Hepatocyte (in vitro differentiated cells): ENCODE measurements at regions not wholly inside any gene's neighbourhood (a gene's known extent, or its start where the extent isn't known, plus 50 kb on each side); places are given as distances from the start of the nearest gene placed in this dataset.

Experiments
- DNase-seq: peaks from one replicate; pipeline ENCODE4 v3.0.0-alpha.2; 2016; ENCODE audit warnings: low spot score
- H2AFZ ChIP-seq: fragments of 200-600 bp; sonication (generic); 2 replicates; pipeline ENCODE4 v1.6.0; 2016; ENCODE audit warnings: antibody characterized with exemption, mild to moderate bottlenecking
- H3K27ac ChIP-seq: fragments of 200-600 bp; sonication (generic); 2 replicates; pipeline ENCODE4 v1.5.1; 2016; ENCODE audit warnings: mild to moderate bottlenecking
- H3K27me3 ChIP-seq: fragments of 200-600 bp; sonication (generic); 2 replicates; pipeline ENCODE4 v1.6.1; 2016
- H3K36me3 ChIP-seq: fragments of 200-600 bp; sonication (generic); replicated peaks from 2 replicates; pipeline ENCODE4 v1.5.1; 2016; ENCODE audit warnings: low read depth; ENCODE audit not compliant: insufficient read depth
- H3K4me1 ChIP-seq: fragments of 200-600 bp; sonication (generic); 2 replicates; pipeline ENCODE4 v1.5.1; 2016; ENCODE audit warnings: mild to moderate bottlenecking, moderate library complexity; ENCODE audit not compliant: insufficient read depth
- H3K4me2 ChIP-seq: fragments of 200-600 bp; sonication (generic); 2 replicates; pipeline ENCODE4 v1.6.0; 2016
- H3K4me3 ChIP-seq: fragments of 200-600 bp; sonication (generic); 2 replicates; pipeline ENCODE4 v1.5.1; 2016; ENCODE audit warnings: mild to moderate bottlenecking
- H3K79me2 ChIP-seq: fragments of 200-600 bp; sonication (generic); 2 replicates; pipeline ENCODE4 v1.6.0; 2017; ENCODE audit warnings: mild to moderate bottlenecking
- H3K9me2 ChIP-seq: fragments of 200-600 bp; sonication (generic); replicated peaks from 2 replicates; pipeline ENCODE4 v1.6.0; 2017; ENCODE audit warnings: mild to moderate bottlenecking; ENCODE audit not compliant: insufficient read depth
- H3K9me3 ChIP-seq: fragments of 200-600 bp; sonication (generic); 2 replicates; pipeline ENCODE4 v1.5.1; 2016; ENCODE audit warnings: low read depth, mild to moderate bottlenecking
- H4K20me1 ChIP-seq: fragments of 200-600 bp; sonication (generic); 2 replicates; pipeline ENCODE4 v1.6.0; 2016; ENCODE audit warnings: mild to moderate bottlenecking; ENCODE audit not compliant: insufficient read depth, poor library complexity, severe bottlenecking
- EZH2 ChIP-seq: fragments of 200-600 bp; sonication (generic); IDR thresholded peaks from 2 replicates; pipeline ENCODE4 v1.6.1; 2016; ENCODE audit warnings: antibody characterized with exemption, mild to moderate bottlenecking, borderline replicate concordance
- EZH2phosphoT487 ChIP-seq: fragments of 200-600 bp; sonication (generic); IDR thresholded peaks from one replicate; pipeline ENCODE4 v1.6.1; 2018; ENCODE audit warnings: antibody characterized with exemption, mild to moderate bottlenecking, low read depth, moderate library complexity; ENCODE audit not compliant: unreplicated experiment, severe bottlenecking
- WGBS: methylation state at CpG from one replicate; pipeline ENCODE4 v1.1.6; 2016; ENCODE audit warnings: low lambda C conversion rate; ENCODE audit errors: missing lambda C conversion rate; 5-methylcytosine and 5-hydroxymethylcytosine counted together
- TF ChIP-seq, protein P1 (sequence below): fragments of 200-600 bp; sonication (generic); IDR thresholded peaks from 2 replicates; pipeline ENCODE4 v1.5.1; 2016; ENCODE audit warnings: antibody characterized with exemption, mild to moderate bottlenecking; ENCODE audit not compliant: poor library complexity

DNA sequence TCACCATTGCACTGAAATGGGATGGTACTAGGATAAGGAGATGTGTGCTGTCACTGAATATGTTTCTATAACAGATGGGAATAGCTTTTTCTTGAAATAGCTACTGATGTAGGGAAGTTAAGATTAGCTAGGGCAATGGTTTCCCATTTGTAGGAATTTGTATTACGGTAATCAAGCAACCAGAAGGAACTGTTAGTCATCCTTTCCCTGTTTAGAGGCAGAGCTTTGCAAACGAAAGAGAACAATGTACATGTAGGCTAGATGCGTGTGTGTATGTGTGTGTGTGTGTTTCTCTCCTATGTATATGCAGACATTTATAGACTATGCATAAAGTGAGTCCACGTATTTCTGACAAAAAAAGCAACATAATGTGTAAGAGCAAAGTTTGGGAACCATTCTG is 171.9 kb upstream of the GRIA1 start:
- H3K4me1 ChIP-seq: no peaks in the 10 kb centered on the region

DNA sequence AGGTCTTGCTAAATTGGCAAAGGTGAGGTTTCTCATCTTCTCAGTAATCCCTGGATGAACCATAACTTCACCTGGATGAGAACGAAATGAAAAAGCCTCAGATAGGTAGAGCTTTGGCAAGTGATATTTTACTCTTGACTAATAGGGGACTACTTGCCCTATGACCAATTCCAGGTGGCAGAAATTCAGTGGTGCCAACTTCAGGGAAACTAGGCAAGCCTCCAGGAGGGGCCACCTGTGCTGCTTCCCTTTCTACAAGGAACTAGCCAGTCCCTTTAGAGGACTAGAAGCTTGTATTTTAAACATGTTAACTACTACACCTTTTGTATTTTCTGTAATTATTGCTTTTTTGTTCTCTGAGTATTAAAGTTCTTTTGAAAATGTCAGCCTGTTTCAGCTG is 169.0 kb upstream of the GRIA1 start:
- 90% methylated on average over 1 of the region's 1 CpG for WGBS
- no peak overlapping the region for H3K4me3 ChIP-seq
- no peaks in the 10 kb centered on the region for H3K27me3 ChIP-seq
- no peaks in the 10 kb centered on the region for H4K20me1 ChIP-seq
- H3K4me1 ChIP-seq: no peaks in the 10 kb centered on the region
- H2AFZ ChIP-seq: no peak overlapping the region
- TF ChIP-seq EZH2: no peak
- TF ChIP-seq, protein P1, sequence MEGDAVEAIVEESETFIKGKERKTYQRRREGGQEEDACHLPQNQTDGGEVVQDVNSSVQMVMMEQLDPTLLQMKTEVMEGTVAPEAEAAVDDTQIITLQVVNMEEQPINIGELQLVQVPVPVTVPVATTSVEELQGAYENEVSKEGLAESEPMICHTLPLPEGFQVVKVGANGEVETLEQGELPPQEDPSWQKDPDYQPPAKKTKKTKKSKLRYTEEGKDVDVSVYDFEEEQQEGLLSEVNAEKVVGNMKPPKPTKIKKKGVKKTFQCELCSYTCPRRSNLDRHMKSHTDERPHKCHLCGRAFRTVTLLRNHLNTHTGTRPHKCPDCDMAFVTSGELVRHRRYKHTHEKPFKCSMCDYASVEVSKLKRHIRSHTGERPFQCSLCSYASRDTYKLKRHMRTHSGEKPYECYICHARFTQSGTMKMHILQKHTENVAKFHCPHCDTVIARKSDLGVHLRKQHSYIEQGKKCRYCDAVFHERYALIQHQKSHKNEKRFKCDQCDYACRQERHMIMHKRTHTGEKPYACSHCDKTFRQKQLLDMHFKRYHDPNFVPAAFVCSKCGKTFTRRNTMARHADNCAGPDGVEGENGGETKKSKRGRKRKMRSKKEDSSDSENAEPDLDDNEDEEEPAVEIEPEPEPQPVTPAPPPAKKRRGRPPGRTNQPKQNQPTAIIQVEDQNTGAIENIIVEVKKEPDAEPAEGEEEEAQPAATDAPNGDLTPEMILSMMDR: no peak
- TF ChIP-seq EZH2phosphoT487: no peak
- H3K79me2 ChIP-seq: no peaks in the 10 kb centered on the region
- H3K36me3 ChIP-seq: no peaks in the 10 kb centered on the region
- no peak overlapping the region for H3K4me2 ChIP-seq
- no peaks in the 10 kb centered on the region for H3K9me2 ChIP-seq
- no peaks in the 10 kb centered on the region for H3K9me3 ChIP-seq
- no peak overlapping the region for H3K27ac ChIP-seq
- DNase-seq: no peak

More for the DNA sequence above, 171.9 kb upstream of the GRIA1 start:
- no peaks in the 10 kb centered on the region for H3K9me3 ChIP-seq
- 82% methylated on average over 4 of the region's 4 CpGs for WGBS
- no peaks in the 10 kb centered on the region for H3K79me2 ChIP-seq
- H3K9me2 ChIP-seq: no peaks in the 10 kb centered on the region
- TF ChIP-seq, protein P1: no peak
- H3K36me3 ChIP-seq: no peaks in the 10 kb centered on the region
- no peak overlapping the region for H3K27ac ChIP-seq
- DNase-seq: no peak
- H2AFZ ChIP-seq: no peak overlapping the region
- no peak overlapping the region for H3K4me3 ChIP-seq
- H3K4me2 ChIP-seq: no peak overlapping the region
- no peaks in the 10 kb centered on the region for H4K20me1 ChIP-seq
- H3K27me3 ChIP-seq: no peaks in the 10 kb centered on the region

- H3K4me2 ChIP-seq: no peak overlapping the region
- H2AFZ ChIP-seq: no peak overlapping the region
- no peaks in the 10 kb centered on the region for H4K20me1 ChIP-seq
- no peak for DNase-seq
- no peaks in the 10 kb centered on the region for H3K9me3 ChIP-seq
- H3K4me1 ChIP-seq: no peaks in the 10 kb centered on the region
- no peaks in the 10 kb centered on the region for H3K36me3 ChIP-seq
- no peaks in the 10 kb centered on the region for H3K9me2 ChIP-seq
- no peaks in the 10 kb centered on the region for H3K27me3 ChIP-seq
- no peak overlapping the region for H3K27ac ChIP-seq
- no peaks in the 10 kb centered on the region for H3K79me2 ChIP-seq
- WGBS: 85% methylated on average over 3 of the region's 3 CpGs
- no peak overlapping the region for H3K4me3 ChIP-seq
- no peak for TF ChIP-seq EZH2
- TF ChIP-seq EZH2phosphoT487: no peak
- TF ChIP-seq, protein P1: no peak
These were observed 150.3 kb upstream of the GRIA1 start for GRCh38 chr5:153340139-153340538.

DNA sequence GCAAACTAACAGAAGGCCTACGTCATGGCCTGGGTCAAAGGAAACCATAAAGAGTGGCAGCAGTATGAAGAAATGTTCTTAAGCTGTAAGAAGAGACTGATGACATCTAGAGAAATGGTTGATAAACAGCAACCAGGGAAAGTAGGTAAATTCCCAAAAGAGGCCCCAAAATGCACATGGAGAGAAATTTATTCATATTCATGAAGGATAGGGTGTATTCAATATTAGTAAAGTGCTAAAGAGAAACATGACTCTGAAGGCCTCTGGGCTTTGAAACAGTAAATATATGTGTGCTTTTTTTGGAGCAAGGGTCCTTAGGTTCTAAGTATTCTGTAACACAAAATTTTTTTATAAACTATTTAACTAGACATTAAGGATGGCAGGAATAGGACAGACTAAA is 149.7 kb upstream of the GRIA1 start:
- Histone ChIP-seq H3K4me3 (no peak overlapping the region), H3K4me1 (no peaks in the 10 kb centered on the region), H3K4me2 (no peak overlapping the region), H4K20me1 (no peaks in the 10 kb centered on the region), H3K79me2 (no peaks in the 10 kb centered on the region), H2AFZ (no peak overlapping the region), H3K27ac (no peak overlapping the region), H3K36me3 (no peaks in the 10 kb centered on the region), H3K9me3 (no peaks in the 10 kb centered on the region), H3K9me2 (no peaks in the 10 kb centered on the region), H3K27me3 (no peaks in the 10 kb centered on the region)
- WGBS: 100% methylated on average over 1 of the region's 1 CpG
- TF ChIP-seq, protein P1: no peak
- TF ChIP-seq EZH2 (no peak), EZH2phosphoT487 (no peak)
- no peak for DNase-seq
